Hematopoietic multipotent progenitor cell treated with erythropoietin and hydrocortisone succinate and interleukin-3 and kit ligand, for 6 days (in vitro differentiated cells): ENCODE measurements at regions not wholly inside any gene's neighbourhood (a gene's known extent, or its start where the extent isn't known, plus 50 kb on each side); places are given as distances from the start of the nearest gene placed in this dataset.
A peak's percentile ranks its signal among the peaks of the same experiment; 100 is the strongest.
"Not testable (repeated sequence)": the region's sequence is repeated elsewhere in the genome, so short reads cannot be mapped to it uniquely, and the experiment has no call there.

ENCODE experiments used
- DNase-seq: peaks from one replicate; pipeline ENCODE4 v3.0.0-alpha.2; 2015

DNA sequence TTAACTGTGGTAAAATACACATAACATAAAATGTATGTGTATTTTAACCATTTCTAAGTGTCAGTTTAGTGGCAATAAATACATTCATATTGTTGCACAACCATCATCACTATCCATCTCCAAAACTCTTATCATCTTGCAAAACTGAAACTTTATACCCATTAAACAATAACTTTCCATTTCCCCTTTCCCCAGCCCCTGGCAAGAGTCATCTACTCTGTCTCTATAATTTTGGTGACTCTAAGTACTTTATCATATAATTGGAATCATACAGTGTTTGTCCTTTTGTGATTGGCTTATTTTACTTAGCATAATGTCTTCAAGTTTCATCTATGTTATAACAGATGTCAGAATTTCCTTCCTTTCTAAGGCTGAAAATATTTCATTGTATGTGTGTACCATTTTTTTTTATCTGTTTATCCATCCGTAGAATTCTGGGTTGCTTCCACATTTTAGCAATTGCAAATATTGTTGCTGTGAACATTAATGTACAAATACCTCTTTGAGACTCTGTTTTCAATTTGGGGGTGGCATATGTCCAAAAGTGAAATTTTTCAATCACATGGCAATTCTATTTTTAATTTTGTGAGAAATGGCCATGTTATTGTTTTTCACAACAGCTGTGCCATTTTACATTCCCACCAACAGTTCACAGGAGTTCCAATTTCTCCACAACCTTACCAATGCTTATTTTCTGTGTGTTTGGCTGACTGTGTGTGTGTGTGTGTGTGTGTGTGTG is 153.9 kb upstream of the GORAB start:
- DNase-seq: no peak

DNA sequence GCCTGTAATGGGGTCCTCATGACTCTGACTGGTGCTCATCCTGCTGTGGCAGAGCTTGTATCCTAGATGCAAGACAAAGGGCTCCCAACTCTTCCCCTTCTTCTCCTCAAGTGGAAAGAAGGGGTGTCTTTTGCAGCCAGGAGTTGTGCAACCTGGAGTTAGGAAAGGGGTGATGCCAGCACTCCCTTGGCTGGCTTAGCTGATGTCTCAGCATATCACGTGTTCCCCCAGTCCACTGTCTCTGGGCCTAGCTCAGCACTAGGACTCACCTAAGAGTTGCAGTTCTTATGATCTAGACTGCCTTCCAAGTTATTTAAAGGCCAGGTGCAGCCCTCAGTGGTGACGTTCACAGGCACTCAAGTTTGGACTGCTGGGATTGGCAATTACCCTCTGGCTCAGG is 146.2 kb upstream of the GORAB start:
- DNase-seq: no peak

DNA sequence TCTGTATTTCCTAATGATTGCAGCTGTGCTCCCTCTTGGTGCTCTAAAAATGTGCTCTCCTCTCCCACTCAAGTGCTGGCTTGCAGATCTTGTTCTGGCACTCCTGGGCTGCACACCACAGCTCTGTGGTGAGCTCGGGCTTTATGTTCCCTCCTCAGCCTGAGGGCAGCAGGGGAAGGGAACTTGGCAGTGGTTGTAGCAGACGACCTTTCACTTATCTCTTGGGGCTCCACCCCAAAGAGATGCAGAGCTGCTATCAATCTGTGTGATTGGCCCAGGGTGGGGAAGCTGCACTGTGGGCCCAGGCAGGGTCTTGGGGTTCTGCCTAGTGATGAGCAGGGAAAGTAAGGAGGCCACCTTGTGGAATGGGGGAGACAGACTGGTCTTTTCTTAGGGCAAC is 143.5 kb upstream of the GORAB start:
- no peak for DNase-seq

DNA sequence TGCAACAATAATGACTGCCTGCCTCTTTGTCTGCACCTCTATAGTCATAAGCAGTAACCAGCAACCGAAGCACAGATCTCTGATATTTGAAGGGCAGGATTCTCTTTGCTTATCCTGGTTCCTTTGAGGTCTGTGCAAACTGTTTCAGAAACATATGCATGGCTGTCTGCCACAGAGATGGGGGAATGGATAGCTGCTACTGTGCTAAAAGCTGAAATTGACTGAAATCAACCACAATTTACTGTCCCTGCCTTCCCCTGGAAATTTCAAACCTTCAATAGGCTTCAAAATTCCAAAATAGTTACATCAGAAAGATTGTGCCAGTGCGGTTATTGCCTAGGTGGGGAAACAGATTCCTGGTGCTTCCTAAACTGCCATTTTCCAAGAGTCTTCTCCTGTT is 136.8 kb upstream of the GORAB start:
- DNase-seq: no peak

DNA sequence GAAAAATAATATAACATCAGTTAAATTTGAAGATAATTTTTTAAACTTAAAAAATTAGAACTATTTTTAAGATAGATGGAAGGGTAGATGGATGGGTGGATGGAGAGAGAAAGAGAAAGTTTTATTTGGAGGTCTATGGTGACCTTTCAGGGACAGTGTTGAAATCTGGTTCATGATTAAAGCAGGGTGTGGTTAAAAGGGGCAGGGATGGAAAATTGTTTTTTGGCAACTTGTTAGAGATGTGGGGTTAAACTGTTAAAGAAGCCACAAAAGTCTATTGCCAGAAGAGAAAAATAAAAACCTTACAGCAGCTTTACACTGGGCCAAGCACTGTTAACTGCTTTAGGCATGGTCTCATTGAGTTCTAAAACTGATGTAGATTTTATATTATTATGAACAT is 134.9 kb upstream of the GORAB start:
- no peak for DNase-seq

DNA sequence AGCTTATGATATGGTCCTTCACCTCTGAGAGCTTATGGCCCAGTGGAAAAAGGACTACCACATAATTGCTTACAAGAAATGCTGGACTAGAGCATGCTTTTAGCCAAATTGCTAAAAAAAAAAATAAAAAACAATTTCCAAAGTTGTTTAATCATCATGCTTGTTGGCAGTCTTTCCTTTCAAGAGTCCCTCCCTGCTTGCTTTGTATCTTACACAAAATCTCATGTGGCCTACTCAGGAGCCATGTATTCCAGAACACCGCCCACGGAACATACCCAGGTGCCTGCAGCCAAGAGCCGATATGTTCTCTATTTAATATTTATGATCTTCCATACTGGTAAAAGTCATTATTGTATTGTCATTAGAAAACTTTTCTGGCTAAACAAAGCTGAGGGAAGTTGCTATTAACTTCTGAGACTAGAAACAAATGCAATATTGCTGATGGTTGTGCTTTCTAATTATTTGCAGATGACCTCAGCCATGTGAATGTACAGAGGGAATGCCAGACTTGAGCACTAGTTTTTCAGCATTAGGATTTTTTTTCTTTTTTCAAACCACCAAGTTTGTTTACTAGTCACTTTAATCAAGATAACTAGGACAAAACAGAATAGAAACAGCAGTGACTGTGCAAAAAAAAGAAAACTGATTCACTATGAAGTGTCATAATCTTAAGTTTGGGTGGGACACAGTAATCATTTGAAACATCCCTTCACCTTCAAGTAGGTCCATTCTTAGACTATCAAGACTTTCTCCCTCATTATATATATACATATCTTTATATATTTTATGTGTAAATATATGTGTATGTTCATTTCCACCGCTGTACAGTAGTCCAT is 129.3 kb upstream of the GORAB start:
- DNase-seq: no peak

DNA sequence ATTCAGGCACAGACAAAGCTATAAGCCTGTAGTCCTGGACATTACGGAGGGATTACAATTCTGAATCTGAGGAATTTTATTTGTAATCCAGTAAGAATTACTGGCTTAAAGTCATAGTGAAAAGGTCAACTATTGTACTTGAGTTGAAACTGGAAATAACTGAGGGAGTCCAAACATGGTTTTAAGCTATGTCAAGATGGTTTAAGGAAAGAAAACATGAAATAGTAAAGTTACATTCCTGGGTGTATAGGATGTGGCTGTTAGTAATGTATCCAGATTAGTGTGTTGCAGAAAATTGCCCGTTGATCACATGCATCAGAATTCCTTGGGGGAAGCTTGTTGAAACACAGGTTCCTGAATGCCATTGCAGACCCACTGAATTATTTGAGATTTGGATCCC is 124.8 kb upstream of the GORAB start:
- DNase-seq: no peak

DNA sequence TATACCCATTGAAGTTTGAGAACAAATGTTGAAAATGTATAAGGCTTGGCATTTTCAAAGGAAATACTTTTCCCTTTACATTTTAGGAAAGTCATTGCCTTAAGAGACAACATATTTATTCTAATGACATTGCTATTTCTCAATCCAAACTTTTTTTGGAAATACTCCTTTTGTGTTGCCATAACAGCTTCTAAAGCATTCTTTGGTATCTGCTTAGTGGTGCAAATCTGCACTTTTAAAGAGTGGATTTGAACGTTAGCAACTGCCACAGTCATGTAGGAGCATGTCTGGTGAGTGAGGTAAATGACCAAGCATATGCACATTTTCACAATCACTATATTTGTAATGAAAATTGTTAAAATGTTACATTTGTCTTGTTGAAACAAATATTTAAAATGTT is 124.4 kb upstream of the GORAB start:
- DNase-seq: no peak

DNA sequence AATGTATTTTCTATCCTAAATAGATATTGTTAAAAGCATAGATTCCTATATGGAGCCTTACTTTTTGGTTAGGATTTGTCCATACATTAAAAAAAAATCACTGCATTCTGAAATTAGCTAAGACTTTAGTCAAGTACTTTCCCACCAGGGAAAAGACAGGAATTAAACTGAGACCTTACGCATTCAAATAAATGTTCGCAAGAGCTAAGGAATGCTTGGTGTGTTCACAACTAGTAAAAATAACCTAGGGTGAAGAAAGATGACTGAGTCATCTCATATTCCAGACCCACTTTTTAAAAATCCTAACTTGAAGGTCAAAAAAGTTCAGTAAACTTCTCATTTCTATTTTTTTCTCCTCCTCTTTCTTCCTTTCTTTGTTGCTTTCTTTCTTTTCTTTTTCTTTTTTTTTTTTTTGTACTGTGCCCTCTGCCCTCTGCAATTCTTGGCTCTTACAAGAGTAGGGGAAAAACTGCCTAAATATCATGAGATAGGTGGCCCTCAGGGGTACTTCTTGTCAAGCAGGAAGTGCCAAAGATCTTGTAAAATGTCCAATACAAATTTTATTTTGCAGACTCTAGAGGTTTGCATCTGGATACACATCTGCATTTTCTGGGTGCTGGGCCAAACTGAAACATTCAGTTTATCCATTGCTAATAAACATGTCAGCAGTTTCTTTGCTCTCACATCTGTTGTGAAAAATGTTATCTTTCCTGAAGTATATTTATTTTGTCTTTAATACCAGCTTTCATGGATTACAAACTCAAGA is 121.4 kb upstream of the GORAB start:
- no peak for DNase-seq

DNA sequence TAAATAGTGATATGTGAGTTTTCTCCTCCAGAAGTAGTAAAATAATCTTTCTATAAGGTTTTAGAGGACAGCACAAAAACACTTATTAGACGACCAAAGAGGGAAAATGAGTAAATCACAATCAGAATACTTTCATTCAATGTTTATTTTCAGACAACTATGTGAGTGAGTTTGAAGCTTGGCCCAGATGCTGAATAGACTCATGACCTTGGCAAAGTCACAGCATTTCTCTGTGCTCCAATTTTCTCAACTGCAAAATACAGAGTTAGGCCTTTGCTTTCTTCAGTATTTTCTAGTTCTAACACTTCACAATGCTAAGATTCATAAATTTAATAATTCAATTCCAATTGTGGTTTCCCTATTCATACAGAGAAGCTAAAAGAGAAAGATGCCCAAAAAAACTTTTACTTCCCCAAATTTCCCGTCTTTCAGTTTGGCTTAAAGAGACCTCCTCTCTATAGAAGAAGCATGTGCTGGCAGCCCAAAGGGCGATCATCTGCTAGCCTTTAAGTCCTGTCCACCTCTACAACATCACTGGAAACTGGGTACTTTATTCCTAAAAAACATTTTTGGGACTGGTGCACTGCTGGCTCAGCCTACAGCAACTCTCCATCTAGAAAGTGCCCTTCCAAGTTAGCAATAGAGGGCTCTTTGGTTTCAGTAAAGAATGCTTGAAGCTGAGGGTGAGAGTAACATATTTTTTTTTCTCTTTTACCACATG is 116.8 kb upstream of the GORAB start:
- no peak for DNase-seq

DNA sequence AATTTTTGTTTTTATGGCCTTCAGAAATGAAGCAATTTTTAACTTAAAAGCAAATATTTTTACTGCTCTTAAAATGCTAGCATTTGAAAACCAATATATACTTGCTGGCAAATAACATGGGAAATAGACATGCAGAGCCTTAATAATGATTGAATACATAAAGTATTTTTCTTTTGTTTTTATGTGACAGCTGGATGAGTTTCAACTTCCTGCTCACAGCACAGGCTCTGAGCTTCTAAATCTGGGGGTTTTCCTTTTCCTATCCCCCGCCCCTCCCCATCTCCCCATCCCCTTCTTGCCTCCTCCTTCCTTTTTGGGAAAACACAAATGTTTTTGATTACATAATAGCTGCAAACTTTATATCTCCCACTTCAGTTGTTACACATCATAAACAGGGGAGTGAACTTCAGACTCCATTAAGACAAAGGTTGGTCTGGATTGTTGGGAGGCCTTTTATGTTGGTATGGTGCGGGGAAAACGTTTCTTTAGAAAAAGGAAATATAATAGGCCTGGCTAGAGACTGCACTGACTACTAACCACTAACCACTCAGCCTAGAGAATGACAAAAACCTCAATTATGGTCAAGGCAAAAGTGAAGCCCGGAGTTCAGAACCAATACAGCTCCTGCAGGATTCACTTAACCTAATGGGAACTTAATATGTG is 116.1 kb upstream of the GORAB start:
- DNase-seq: no peak

DNA sequence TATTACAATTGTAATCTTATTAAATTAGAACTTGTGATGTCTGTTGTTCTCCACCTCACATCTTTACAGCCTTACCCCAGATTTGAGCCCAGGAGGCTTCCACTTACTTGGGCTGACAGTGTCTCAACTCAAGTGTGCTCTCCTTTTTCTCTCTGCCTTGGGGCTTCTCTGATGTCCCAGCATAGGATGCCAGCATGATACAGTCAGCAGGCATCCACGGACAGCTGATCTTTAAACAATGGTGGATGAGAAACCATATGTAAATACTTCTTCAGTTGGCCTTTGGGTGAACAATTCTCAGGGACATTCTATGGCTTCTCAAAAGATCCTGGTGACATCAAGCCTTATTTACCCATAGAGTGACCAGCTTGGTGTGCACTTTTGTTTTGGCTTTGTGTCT is 107.6 kb upstream of the GORAB start:
- no peak for DNase-seq

DNA sequence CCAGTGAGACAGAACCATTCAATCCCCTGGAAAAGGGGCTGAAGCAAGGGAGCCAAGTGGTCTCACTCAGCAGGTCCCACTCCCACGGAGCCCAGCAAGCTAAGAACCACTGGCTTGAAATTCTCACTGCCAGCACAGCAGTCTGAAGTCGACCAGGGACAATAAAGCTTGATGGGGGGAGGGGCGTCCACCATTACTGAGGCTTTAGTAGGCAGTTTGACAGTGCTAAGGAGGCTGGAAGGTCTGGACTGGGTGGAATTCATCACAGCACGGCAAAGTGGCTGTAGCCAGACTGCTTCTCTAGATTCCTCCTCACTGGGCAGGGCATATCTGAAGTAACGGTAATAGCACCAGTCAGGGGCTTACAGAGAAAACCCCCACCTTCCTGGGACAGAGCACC is 105.4 kb upstream of the GORAB start:
- no peak for DNase-seq

DNA sequence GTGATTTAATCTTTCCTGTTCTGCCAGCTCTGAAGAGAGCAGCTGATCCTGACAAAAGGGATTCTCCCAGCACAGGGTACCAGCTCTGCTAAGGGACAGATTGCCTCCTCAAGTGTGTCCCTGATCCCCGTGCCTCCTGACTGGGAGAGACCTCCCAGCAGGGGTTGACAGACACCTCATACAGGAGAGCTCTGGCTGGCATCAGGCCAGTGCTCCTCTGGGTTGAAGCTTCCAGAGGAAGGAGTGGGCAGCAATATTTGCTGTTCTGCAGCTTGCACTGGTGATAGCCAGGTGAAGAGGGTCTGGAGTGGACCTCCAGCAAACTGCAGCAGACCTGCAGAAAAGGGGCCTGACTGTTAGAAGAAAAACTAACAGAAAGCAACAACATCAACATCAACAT is 105.0 kb upstream of the GORAB start:
- DNase-seq: not testable (repeated sequence)

DNA sequence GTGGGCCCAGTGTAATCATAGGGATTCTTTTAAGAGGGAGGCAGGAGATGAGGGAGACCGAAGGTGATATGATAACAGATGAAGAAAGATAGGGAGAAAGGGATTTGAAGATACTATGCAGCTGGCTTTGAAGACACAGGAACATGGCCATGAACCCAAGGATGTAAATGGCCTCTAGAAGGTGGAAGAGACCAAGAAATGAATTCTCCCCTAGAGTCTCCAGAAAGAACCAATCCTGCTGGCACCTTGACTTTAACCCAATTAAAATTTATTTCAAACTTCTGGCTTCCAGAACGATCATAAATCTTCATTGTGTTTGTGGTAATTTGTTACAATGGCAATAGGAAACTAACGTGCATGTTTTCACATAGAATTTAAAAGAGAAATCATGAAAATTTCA is 95.0 kb upstream of the GORAB start:
- no peak for DNase-seq

DNA sequence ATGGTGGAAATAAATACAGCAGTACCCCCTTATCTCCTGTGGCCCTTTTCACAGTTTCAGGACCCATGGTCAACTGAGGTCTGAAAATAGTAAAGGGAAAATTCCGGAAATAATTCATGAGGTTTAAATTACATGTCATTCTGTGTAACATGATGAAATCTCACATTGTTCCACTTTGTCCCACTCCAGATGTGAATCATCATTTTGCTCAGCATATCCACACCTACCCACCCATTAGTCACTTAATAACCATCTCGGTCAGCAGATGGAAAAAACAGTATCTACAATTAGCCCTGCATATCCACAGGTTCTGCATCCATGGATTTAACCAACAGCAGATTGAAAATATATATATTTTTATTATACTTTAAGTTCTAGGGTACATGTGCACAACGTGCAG is 86.9 kb upstream of the GORAB start:
- DNase-seq: no peak

DNA sequence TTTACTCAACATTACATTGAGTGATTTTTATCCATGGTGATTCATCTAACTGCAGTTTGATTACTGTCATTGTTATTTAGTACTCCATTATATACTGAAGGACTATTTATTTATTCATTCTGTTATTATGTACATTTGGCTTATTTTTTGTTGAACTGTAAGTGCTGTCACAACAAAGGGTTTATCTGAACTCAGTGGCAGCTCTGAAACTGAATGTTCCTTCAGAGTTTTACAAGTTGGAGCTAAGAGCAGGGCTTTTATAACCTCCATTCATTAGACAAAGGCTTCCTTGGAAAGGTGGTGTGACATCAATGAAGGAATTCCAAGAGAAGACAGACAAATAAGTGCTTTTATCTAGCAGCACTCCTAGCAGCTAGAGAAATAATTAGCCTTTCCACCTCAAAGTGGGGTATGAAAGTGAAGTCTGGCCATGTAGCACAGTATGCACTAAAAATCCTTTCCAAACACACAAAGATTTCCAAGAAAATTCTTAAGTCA is 83.3 kb upstream of the GORAB start:
- no peak for DNase-seq

DNA sequence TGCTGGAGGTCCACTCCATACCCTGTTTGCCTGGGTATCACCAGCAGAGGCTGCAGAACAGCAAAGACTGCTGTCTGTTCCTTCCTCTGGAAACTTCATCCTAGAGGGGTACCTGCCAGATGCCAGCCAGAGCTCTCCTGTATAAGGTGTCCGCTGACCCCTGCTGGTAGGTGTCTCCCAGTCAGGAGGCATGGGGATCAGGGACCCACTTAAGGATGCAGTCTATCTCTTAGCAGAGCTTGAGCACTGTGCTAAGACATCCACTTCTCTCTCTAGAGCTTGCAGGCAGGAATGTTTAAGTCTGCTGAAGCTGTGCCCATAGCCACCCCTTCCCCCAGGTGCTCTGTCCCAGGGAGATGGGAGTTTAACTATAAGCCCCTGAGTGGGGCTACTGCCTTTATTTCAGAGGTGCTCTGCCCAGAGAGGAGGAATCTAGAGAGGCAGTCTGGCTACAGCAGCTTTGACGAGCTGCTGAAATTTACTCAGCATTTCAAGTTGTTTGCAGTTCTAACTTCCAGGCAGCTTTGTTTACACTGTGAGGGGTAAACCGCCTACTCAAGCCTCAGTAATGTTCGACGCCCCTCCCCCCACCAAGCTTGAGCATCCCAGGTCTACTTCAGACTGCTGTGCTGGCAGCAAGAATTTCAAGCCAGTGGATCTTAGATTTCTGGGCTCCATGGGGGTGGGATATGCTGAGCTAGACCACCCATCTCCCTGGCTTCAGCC is 74.5 kb upstream of the GORAB start:
- DNase-seq: peak; percentile 9

DNA sequence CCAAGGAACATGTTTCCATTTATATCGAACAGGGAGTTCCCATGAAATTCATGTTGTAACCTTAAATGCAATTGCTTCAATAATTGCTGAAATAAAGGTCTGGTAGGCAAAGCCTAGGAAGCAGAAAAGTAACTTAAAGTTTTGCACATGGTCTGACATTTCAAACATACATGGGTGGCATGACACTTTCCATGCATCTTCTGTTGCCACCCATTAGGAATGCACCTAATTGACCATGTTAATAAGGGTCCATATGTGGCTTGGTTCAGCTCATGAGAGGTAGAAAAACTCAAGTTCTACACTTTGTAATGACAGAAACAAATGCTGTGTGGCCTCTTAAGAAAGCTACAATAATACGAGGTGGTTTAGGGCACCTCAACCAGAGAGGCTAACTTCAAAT is 72.0 kb upstream of the GORAB start:
- no peak for DNase-seq

DNA sequence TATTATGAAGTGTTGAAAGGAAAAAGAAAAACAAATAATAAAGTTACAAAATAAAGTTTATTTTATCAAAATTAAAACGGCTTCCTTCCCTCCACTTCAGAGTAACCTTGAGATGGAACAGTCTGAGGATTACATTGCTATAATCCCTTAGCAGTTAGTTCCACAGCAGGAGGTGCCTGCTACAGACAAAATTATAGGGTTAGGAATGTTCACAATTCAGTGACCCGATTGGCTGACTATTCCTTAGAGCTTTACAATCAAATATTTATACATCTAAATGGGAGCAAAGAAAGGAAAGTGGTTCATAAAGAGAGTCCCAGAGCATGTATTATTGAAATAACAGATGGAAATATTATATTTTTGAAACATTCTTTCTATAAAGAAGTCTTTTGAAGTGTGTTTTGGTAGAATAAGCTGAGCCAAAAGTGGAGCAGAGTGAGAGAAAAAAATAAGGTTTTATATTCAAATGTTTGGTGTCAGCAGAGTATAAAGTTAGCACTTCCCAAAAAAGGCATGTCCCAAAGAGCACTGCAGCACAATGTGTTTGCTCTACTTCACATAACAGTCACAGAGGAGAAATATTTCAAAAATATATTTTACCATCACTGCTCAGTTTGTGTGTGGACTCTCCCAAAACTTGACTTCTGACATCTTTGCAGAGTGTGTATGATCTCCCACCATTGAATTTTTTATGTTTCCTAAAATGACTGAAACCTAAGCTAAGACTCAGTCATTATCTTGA is 71.4 kb upstream of the GORAB start:
- DNase-seq: no peak

DNA sequence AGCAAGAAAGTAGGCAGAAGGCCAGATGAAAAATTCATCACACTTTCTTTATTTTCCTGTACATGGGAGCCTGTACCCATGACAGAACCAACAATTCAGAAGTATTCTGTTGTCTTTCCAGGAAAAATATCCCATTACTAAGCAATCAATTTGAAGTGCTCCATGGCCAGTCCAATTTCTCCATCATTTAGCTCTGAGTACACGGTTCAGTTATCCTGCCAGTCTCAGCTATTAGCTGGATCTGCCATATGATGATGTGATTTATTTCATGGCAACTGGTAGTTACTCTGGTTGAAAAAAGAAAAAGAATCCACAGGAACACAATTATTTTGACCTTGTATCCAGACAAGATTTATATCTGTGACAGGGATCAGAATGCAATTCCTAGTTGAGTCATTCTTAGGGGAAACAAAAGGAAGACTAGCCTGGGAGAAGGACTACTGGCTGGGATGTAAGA is 70.6 kb upstream of the GORAB start:
- no peak for DNase-seq
